Activated B cell treated with CpG ODN at 0.5 μM for 24 hours (primary cell): ENCODE measurements at regions not wholly inside any gene's neighbourhood (a gene's known extent, or its start where the extent isn't known, plus 50 kb on each side); places are given as distances from the start of the nearest gene placed in this dataset.

Source experiments
- ATAC-seq: fragments of 200-7000 bp; cut with Tn5 transposase; one replicate; pipeline ENCODE4 v1.10.0; 2021; ENCODE audit warnings: low read depth, mild to moderate bottlenecking, moderate library complexity
- CTCF ChIA-PET: fragments of 350-600 bp; sonication (Branson Sonifier 250); formaldehyde crosslinking; loops from one replicate; lab custom pipeline; 2021; ENCODE audit warnings: antibody characterized with exemption; lab: Charles Lee
- POLR2A ChIA-PET: fragments of 350-600 bp; sonication (Branson Sonifier 250); formaldehyde crosslinking; loops from one replicate; lab custom pipeline; 2021; ENCODE audit warnings: antibody characterized with exemption; lab: Charles Lee
- DNase-seq: peaks from one replicate; pipeline ENCODE4 v3.0.0; 2022
- H3K27ac Mint-ChIP-seq: one replicate; pipeline ENCODE4 v1.8.0; 2020; ENCODE audit warnings: mixed read lengths
- H3K27me3 Mint-ChIP-seq: one replicate; pipeline ENCODE4 v1.8.0; 2021; ENCODE audit warnings: mixed read lengths
- H3K36me3 Mint-ChIP-seq: one replicate; pipeline ENCODE4 v1.8.0; 2021; ENCODE audit warnings: low read depth, mixed read lengths
- H3K4me1 Mint-ChIP-seq: one replicate; pipeline ENCODE4 v1.8.0; 2021; ENCODE audit warnings: mixed read lengths
- H3K4me3 Mint-ChIP-seq: one replicate; pipeline ENCODE4 v1.8.0; 2020; ENCODE audit warnings: mild to moderate bottlenecking, mixed read lengths
- H3K9me3 Mint-ChIP-seq: one replicate; pipeline ENCODE4 v1.8.0; 2020; ENCODE audit warnings: mixed read lengths
- CTCF ChIP-seq: fragments of 200-600 bp; IDR thresholded peaks from one replicate; pipeline ENCODE4 v1.8.0; 2022; ENCODE audit warnings: antibody characterized with exemption, mild to moderate bottlenecking
- intact Hi-C: fragments of 100-400 bp; cut with micrococcal nuclease; formaldehyde crosslinking; loops from one replicate; pipeline ENCODE4 v1.15.1; 2024

- TF ChIP-seq CTCF = no peak
- intact Hi-C loops = no loop called here
- no peaks in the 10 kb centered on the region for H3K4me1 Mint-ChIP-seq
- peaks cover 4% of the 10 kb centered on the region for H3K9me3 Mint-ChIP-seq
- H3K4me3 Mint-ChIP-seq = no peak overlapping the region
- CTCF ChIA-PET = no interaction called here
- DNase-seq (no peak), ATAC-seq (no peak)
- POLR2A ChIA-PET = no interaction called here
- no peaks in the 10 kb centered on the region for H3K36me3 Mint-ChIP-seq
- H3K27ac Mint-ChIP-seq = no peak overlapping the region
- no peaks in the 10 kb centered on the region for H3K27me3 Mint-ChIP-seq
These were observed 324.1 kb downstream of the CDH10 start for GRCh38 chr5:24320643-24321042.

- Mint-ChIP-seq H3K27me3 (no peaks in the 10 kb centered on the region), H3K4me1 (no peaks in the 10 kb centered on the region), H3K36me3 (no peaks in the 10 kb centered on the region), H3K27ac (no peak overlapping the region), H3K9me3 (peaks cover 5% of the 10 kb centered on the region), H3K4me3 (no peak overlapping the region)
- no peak for TF ChIP-seq CTCF
- intact Hi-C loops = no loop called here
- ATAC-seq (no peak), DNase-seq (no peak)
- ChIA-PET POLR2A (no interaction called here), CTCF (no interaction called here)
These were observed 319.4 kb downstream of the CDH10 start for GRCh38 chr5:24325306-24325832.

- ATAC-seq (no peak), DNase-seq (no peak)
- TF ChIP-seq CTCF = no peak
- H3K36me3 Mint-ChIP-seq = no peaks in the 10 kb centered on the region
- H3K9me3 Mint-ChIP-seq = peaks cover 11% of the 10 kb centered on the region
- intact Hi-C loops = no loop called here
- no peaks in the 10 kb centered on the region for H3K27me3 Mint-ChIP-seq
- H3K4me3 Mint-ChIP-seq = no peak overlapping the region
- H3K4me1 Mint-ChIP-seq = no peaks in the 10 kb centered on the region
- ChIA-PET CTCF (no interaction called here), POLR2A (interaction anchor here (0.6 kb wide), 1 partner anchor 1431 kb away, joined by 3 read pairs; no protein-coding TSS in a partner anchor)
- H3K27ac Mint-ChIP-seq = no peak overlapping the region
These were observed 313.2 kb downstream of the CDH10 start for GRCh38 chr5:24331531-24331930.

- Mint-ChIP-seq H3K4me3 (no peak overlapping the region), H3K27ac (no peak overlapping the region), H3K9me3 (peaks cover 10% of the 10 kb centered on the region), H3K4me1 (no peaks in the 10 kb centered on the region), H3K27me3 (no peaks in the 10 kb centered on the region), H3K36me3 (no peaks in the 10 kb centered on the region)
- DNase-seq (no peak), ATAC-seq (no peak)
- POLR2A ChIA-PET = no interaction called here
- intact Hi-C loops = no loop called here
- CTCF ChIA-PET = no interaction called here
- no peak for TF ChIP-seq CTCF
These were observed 297.6 kb downstream of the CDH10 start for GRCh38 chr5:24347158-24347557.

- no peak for DNase-seq
- H3K4me1 Mint-ChIP-seq = no peaks in the 10 kb centered on the region
These were observed 293.5 kb downstream of the CDH10 start for GRCh38 chr5:24351285-24351684.

More at GRCh38 chr5:24351285-24351684, 293.5 kb downstream of the CDH10 start:
- Mint-ChIP-seq H3K27me3 (no peaks in the 10 kb centered on the region), H3K36me3 (no peaks in the 10 kb centered on the region), H3K9me3 (peaks cover 13% of the 10 kb centered on the region), H3K4me3 (no peak overlapping the region), H3K27ac (no peak overlapping the region)
- ChIA-PET CTCF (no interaction called here), POLR2A (no interaction called here)
- intact Hi-C loops = no loop called here
- no peak for ATAC-seq
- no peak for TF ChIP-seq CTCF
